Stimulated activated CD4-positive, alpha-beta T cell treated with anti-CD3 and anti-CD28 coated beads, Interleukin-4, amount 100 ng/mL, for 48 hours (primary cell): ENCODE measurements at regions not wholly inside any gene's neighbourhood (a gene's known extent, or its start where the extent isn't known, plus 50 kb on each side); places are given as distances from the start of the nearest gene placed in this dataset.
"Not testable (repeated sequence)": the region's sequence is repeated elsewhere in the genome, so short reads cannot be mapped to it uniquely, and the experiment has no call there.

Experiments used
- DNase-seq, 2 donors: peaks; one replicate each; pipeline ENCODE4 v3.0.0-alpha.2; 2020; ENCODE audit warnings: low read depth in 2 of 2

- no peak for DNase-seq
Measured at GRCh38 chr3:177837951-177838655, 640.8 kb upstream of the TBL1XR1 start.

DNA sequence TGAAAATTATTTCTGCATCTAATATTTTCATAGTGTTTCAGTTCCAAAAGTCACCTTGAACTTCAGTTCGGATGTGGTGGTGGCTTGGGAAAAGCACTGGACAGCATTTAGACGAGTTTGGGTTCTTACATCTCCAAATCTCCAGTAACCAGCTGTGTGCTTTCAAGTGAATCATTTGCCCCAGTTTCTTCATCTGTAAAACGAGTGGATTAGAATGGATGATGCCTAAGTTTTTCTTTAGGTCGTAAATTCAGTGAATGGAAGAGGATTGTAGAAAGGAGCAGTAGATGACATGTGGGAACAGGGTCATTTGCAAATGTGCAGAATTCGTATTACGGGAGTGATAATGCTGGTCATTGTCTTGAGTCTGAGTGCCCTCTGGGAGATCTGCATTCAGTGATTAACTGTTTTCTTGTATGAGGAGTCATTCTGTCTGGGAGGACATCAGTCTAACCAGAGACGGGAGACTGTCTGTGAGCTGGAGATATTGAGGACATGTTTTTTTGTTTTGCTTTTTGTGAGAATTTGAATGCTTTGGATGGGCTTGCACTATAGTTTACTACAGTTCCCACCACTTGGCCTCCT lies 641.6 kb upstream of the TBL1XR1 start:
- no peak for DNase-seq

DNA sequence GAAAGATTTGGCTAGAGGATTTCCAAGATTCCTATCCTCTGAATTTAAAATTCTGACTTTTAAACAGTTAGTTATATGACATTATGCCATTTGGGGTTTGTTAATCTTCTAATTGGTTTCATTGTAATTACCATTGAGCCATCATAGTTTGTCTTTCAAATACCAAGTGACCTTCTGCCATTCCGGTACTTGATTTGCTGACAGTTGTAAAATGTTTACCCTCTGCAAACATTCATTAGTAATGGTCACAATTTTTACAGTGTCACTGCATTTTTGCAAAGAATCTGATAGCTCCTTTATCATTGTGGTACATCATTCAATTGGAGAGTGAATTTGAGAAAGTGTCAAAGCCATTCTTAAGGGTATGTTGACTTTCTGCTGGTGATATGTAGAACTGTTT lies 645.0 kb upstream of the TBL1XR1 start:
- DNase-seq, result no peak

DNA sequence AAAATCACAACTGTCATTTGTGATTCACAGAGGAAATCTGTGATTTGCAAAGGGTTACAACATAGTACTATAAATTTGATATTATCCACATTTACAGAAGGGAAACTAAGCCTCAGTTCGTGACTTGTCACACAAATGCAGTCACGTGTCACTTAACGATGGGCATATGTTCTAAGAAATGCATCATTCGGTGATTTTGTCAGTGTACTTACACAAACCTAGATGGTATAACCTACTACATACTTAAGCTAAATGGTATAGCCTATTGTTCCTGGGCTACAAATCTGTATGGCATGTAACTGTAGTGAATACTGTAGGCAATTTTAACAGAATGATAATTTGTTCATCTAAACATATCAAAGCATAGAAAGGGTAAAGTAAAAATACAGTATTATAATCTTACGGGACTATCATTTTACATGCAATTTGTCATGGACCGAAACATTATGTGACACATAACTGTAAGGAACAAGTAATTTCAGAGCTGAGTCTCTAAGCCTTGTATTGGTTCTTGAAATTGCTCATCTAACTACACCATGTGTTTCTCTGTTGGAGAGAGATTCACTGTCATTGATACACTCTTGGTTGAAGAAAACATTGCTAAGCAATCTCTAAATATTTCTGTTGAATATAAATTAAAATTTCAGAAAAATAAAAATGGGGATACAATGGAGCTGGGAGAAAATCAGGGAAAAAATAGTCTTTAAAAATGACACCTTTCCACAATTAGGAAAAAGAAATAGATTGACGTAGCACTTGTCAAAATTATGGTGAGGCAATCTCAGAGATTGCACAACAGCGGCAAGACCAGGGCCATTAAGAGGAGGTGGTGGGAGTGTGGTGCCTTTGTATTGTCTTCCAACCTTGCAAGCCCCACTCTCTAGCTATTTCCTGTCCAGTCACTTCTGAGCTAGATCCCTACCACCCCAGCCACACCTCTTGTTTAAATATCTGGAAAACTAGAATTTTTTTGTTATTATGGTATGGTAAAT lies 645.8 kb upstream of the TBL1XR1 start:
- no peak for DNase-seq

DNA sequence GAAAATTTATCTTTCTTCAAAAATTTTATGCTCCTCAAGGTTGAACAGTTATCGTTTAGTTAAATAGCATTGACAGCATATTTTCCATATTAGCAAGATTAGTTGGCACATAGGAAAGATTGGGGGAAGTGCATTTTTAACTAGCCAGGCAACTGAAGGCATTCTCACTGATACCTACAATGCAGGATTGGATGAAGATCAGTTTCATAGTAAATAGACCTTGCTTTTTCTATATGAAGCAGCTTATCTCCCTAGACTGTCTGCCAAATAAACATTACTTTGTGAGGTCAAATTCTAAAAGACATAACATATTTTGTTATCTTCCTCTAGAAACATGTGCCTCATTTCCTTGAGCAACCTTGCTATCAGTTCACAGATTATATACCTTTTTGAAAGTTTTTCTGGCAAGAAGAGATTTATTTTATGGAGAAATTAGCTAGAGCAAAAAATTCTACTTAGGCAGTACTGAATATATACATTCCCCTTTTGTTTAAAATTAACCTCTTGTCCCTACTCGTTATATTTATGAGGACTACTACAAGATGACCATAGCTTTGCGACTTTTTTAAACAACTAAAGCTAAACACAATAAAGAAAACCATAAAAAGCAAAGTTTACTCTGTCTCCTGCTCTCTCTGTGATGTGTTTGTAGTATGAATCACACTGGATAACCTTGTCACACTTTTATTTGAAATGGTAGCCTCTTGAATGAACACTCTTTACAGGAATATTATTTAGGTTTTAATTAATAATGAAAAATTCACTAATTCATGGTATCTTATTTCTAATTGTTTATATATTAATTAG lies 654.9 kb upstream of the TBL1XR1 start:
- DNase-seq, result no peak

DNA sequence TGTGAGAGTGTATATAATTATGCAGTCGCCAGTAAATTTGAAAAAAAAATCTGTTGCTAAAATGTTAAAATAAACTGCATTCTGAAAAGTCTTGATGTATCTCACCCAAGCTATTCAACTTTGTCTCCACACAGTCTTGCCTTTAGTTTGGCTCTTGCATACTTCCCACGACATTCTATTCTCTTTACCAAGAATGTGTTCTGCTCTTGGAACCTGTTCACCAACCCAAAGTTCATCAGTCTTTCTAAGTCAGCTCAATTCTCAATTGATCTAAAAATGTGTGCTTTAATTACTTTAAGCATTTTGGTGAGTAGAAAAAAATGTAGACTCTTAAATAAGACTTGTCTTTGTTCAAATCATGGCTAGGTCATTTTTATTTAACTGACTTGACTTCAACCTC lies 657.7 kb upstream of the TBL1XR1 start:
- DNase-seq, result no peak

DNA sequence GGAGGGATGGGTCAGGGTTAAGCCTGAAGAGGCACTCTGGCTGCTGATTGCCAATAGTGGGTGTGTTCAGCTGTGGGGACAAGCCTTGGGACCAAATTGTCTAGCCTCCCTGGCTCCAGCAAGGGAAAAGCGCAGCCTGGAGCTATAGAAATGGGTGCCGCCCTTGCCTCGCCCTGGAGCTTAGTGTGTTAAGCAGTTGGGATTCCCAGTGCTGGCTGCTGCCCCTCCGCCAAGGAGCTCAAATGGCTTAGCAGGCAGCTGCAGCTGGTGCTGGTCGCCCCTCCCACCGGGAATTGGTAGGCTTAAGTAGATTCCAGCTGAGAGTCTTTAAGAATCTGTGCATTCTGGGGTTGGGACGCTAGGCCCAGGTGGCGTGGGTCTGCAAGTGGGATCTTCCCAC lies 662.9 kb upstream of the TBL1XR1 start:
- DNase-seq, result no peak

- DNase-seq, result no peak
Measured at GRCh38 chr3:177862962-177863491, 665.7 kb upstream of the TBL1XR1 start.

DNA sequence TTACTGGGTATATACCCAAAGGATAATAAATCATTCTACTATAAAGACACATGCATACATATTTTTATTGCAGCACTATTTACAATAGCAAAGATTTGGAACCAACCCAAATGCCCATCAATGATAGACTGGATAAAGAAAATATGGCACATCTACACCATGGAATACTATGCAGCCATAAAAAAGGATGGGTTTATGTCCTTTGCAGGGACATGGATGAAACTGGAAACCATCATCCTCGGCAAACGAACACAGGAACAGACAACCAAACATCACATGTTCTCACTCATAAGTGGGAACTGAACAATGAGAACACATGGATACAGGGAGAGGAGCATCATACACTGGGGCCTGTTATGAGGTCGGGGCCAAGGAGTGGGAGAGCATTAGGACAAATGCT lies 665.0 kb upstream of the KCNMB2 start:
- DNase-seq, result not testable (repeated sequence)

- no peak for DNase-seq
Measured at GRCh38 chr3:177878192-177878591, 658.0 kb upstream of the KCNMB2 start.

DNA sequence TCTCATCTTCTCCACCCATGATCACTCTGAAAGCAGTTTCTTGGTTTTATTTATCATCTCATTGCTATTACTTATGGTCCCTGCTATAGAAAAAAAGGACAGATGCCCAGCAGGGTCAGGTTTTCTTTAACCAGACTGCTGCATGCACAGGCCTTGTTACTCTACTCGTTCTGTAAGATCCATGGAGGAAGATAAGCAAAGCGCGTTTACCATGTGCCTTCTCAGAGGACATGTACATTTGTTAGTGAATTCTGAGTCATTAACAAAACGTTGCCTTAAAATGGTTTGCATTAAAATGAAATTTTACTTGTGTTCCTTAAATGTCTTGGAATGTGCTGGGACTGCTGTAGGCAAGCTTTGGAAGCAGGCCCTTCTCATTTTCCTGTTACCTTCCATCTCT lies 657.3 kb upstream of the KCNMB2 start:
- no peak for DNase-seq

DNA sequence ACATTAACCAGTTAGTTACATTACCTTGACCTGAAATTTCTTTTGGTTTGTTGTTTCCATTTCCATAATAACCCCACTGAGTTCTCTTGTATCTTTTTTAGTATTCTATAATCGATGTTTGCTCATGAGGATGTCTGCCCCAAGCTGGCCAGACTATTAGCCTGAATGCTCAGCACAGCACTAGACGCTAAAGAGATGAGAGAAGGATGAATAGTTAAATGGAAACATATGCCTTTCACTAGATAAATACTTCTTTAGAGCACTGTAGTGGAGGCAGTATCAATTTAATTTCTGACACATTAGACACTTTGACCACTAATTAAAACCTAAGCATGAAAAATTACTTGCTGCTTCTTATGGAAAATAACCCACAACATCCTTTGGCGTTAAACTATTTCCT lies 654.9 kb upstream of the KCNMB2 start:
- DNase-seq, result no peak

- peak in 1 of 2 donors; percentile 7 for DNase-seq
Measured at GRCh38 chr3:177882124-177882648, 654.0 kb upstream of the KCNMB2 start.

- DNase-seq, result no peak
Measured at GRCh38 chr3:177883091-177883490, 653.1 kb upstream of the KCNMB2 start.

DNA sequence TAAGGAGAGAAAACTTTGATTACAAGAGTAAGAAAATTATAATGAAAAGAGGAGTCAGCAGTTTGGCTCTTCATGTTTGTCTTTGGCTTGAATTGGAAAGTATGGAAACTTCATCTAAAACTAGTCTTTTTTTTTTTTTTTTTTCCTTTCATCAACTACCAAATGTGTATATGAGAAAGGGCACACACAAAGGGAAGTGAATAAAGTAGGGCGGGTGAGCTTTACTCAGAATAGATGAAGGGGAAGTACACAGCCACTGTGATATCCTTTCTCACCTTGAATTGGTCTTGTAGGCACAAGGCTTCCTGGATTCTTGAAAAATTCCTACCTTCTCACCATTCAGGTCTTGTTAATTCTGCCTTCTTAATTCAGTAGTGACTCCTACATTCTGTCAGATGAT lies 652.3 kb upstream of the KCNMB2 start:
- DNase-seq, result no peak

DNA sequence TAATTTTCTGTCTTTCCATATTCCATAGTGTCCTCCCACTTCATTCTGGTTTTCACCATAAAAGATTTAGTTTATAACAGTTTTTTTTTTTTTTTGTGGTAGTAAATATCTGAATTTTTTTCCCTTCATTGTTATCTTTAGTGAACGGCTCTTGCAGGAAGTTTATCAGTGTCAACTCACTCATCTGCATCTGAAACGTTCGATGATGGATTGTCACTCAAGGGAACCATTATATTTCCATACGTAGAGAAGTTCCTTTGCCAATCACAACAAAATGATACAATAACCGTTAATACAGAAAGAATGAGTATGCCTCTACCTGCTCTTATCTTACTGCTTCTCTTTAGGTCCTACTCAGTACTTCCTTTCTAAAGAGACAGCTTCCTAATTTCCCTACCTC lies 651.2 kb upstream of the KCNMB2 start:
- no peak for DNase-seq

- no peak for DNase-seq
Measured at GRCh38 chr3:177886501-177886900, 649.7 kb upstream of the KCNMB2 start.

- DNase-seq, result no peak
Measured at GRCh38 chr3:177887475-177887874, 648.8 kb upstream of the KCNMB2 start.

DNA sequence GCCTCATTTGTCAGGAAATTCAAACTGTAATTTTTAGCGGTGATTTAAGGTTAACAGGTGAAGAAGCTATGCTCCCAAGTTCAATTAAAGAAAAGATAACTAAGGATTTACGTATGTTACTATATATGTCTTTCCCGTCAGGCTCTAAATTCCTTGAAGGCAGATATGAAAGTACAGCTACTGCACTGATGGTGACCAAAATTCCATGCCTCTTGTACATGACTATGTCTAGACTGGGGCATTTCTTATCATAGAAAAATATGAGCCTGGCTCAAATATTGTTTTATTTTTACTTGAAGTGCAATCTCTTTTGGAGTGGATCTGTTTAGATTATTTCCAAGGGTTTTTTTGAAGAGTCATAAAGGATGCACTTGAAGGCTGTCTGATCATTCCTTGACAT lies 647.1 kb upstream of the KCNMB2 start:
- no peak for DNase-seq

DNA sequence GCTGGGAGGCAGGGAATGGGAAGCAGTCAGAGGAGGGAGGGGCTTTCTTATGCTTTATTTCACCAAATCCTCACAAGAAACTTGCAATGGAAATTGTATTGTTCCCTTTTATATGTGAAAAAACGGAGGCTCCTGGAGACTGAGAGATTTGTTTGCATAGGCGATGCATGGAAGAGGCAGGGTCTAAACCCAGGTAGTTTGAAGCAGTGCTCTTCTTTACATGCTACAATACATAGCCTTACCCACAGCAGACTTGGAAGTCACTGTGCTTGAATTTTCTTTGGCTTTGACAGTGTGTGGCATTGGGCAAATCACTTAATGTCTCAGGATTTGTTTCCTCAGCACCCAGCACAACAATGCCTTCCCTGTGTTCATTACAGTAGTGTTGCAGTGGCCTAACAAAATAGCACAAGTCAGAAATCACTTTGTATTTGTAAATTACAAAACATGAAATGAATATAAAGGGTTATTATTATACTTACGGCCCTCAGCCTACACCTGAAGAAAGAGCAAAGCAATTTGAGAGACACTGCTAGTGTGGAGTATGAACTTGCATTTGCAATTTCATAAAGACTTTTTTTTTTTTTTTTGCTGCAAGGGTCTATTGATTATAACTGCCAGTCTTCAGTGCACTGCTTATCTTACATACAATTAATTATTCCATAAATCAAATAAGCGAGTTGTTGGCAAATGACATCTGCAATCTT lies 646.4 kb upstream of the KCNMB2 start:
- no peak for DNase-seq

DNA sequence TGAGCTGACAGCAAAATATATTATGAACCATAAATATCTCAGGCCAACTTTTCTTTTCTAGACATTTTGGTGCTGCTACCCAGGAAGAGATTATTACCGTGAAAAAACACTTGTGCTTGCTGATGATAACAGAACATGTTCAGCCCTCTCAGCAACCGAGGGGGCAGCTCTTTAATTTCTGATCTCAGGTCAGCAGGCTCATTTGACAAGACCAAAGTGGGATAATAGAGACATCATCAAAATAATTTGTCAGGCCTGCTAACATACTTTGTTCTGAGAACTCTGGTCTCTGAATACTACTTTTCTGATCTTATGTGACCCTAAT lies 645.9 kb upstream of the KCNMB2 start:
- DNase-seq, result no peak
